Heart right ventricle (tissue), 16 donors: ENCODE measurements at regions not wholly inside any gene's neighbourhood (a gene's known extent, or its start where the extent isn't known, plus 50 kb on each side); places are given as distances from the start of the nearest gene placed in this dataset.

Experiments
- ATAC-seq, 8 donors: fragments of 200-7000 bp; cut with Tn5 transposase; one replicate each; pipeline ENCODE4 v1.9.1; 2020; ENCODE audit warnings: mild to moderate bottlenecking in 8 of 8, moderate library complexity in 8 of 8, moderate number of reproducible peaks in 1 of 8
- DNase-seq, 2 donors: peaks; one replicate each; pipeline ENCODE4 v3.0.0-alpha.2; 2020
- H3K27ac ChIP-seq, 10 donors: fragments of 200-600 bp; sonication (generic) in 2 of 10; one replicate each; pipeline versions ENCODE4 v1.5.0 to v1.8.0; 2020 to 2022; ENCODE audit warnings: mild to moderate bottlenecking in 3 of 10
- H3K27me3 ChIP-seq, 7 donors: fragments of 200-600 bp; one replicate each; pipeline ENCODE4 v1.8.0; 2021 to 2022; ENCODE audit warnings: mild to moderate bottlenecking in 2 of 7
- H3K36me3 ChIP-seq, 9 donors: fragments of 200-600 bp; sonication (generic) in 1 of 9; one replicate each; pipeline versions ENCODE4 v1.5.0 to v1.8.0; 2020 to 2022; ENCODE audit warnings: mild to moderate bottlenecking in 2 of 9
- H3K4me1 ChIP-seq, 9 donors: fragments of 200-600 bp; sonication (generic) in 1 of 9; one replicate each; pipeline versions ENCODE4 v1.5.0 to v1.8.0; 2020 to 2022; ENCODE audit warnings: mild to moderate bottlenecking in 4 of 9
- H3K4me3 ChIP-seq, 10 donors: fragments of 200-600 bp; sonication (generic) in 2 of 10; one replicate each; pipeline versions ENCODE4 v1.5.0 to v1.8.0; 2020 to 2022; ENCODE audit warnings: mild to moderate bottlenecking in 7 of 10, moderate library complexity in 2 of 10
- H3K9me3 ChIP-seq, 11 donors: fragments of 200-600 bp in 10 of 11; sonication (generic) in 2 of 11; one replicate each; pipeline versions ENCODE4 v1.5.0 to v1.8.0; 2013 to 2022; ENCODE audit warnings: mild to moderate bottlenecking in 2 of 11, control low read depth in 1 of 11, moderate library complexity in 1 of 11
- WGBS, 2 donors: extraction: QIAGEN DNeasy Blood & Tissue Kit; methylation state at CpG; one replicate each; pipeline ENCODE4 v1.1.7; 2013; ENCODE audit warnings: inconsistent platforms in 1 of 2; 5-methylcytosine and 5-hydroxymethylcytosine counted together
- intact Hi-C, 10 donors: fragments of 100-400 bp; cut with DNase I; formaldehyde crosslinking; loops; one replicate each; pipeline versions ENCODE4 v1.11.1 to v1.14.2; 2022
- TF ChIP-seq, protein P1 (sequence below), 9 donors: fragments of 200-600 bp; sonication (generic) in 2 of 9; IDR thresholded peaks; one replicate each; pipeline versions ENCODE4 v1.5.0 to v1.8.0; 2021 to 2022; ENCODE audit warnings: antibody characterized with exemption in 9 of 9, mild to moderate bottlenecking in 5 of 9, moderate library complexity in 1 of 9
- donor health status: Arrhythmogenic right ventricular cardiomyopathy.
- donor health status: ischemic (EF 13 %, LVEDD 7.1; RV severe dilation, severe dysfunction).
- donor health status: healthy with polysubstance abuse.
- donor health status: DM: no; HTN: yes; CAD: no.
- donor health status: DM: no; HTN: no; CAD: no.
- donor health status: ischemic (EF 25% LVEDD 6.9; RV normal size, moderate dysfunction).
- donor health status: ischemic (EF 25% LVEDD 5.7; RV mildly dilated, moderate dysfunction).
- donor health status: healthy.
- donor health status: DM: yes; HTN: yes; CAD: no.
- donor health status: Ischemic cardiomyopathy.
- donor health status: ischemic (EF 35%, LVEDD 5.7; RV mildly dilated, moderate dysfunction).
- donor health status: nonischemic (EF 11% LVEDD 7.7; RV severe dilation, severe dysfunction).
- donor health status: DM: yes; HTN: yes; CAD: no.
- donor health status: PGD.
- donor health status: ischemic (EF 29% LVEDD 5.4; RV normal size, mild dysfunction).
- donor health status: nonischemic (EF 23%, LVEDD 6.1; RV moderate dilation, normal function).

DNA sequence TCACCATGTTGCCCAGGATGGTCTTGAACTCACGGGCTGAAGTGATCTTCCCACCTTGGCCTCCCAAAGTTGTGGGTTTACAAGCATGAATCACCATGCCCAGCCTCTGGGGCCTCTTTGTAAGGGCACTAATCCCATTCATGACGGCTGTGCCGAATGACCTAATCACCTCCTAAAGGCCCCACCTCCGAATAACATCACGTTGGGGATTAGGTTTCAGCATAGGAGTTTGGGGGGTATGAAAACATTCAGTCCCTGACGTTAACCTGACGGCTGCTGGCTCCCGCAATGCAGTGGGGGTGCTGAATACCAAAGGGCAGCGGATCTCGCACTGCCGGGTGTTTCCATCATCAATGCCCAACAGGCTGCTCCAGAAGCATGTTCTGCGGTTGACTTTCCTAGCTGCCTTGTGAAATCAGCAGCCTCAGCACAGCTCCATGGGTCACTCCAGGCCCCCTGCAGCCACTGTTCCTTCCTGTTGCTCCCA, 120.8 kb upstream of the SEC14L1 start:
- intact Hi-C loops: loop anchor here in 1 of 10 donors (5.0 kb wide), 1 partner anchor 1253 kb away; the partner anchor contains the start of gene GALK1
- H3K27me3 ChIP-seq: peaks cover 0 to 11% (median 0%) of the 10 kb centered on the region in 7 donors
- H3K4me1 ChIP-seq: no peaks in the 10 kb centered on the region
- DNase-seq (no peak), ATAC-seq (no peak)
- H3K36me3 ChIP-seq: no peaks in the 10 kb centered on the region
- no peak overlapping the region for H3K27ac ChIP-seq
- WGBS, 2 donors: 54 to 63% methylated on average over 12 of the region's 12 CpGs
- TF ChIP-seq, protein P1, sequence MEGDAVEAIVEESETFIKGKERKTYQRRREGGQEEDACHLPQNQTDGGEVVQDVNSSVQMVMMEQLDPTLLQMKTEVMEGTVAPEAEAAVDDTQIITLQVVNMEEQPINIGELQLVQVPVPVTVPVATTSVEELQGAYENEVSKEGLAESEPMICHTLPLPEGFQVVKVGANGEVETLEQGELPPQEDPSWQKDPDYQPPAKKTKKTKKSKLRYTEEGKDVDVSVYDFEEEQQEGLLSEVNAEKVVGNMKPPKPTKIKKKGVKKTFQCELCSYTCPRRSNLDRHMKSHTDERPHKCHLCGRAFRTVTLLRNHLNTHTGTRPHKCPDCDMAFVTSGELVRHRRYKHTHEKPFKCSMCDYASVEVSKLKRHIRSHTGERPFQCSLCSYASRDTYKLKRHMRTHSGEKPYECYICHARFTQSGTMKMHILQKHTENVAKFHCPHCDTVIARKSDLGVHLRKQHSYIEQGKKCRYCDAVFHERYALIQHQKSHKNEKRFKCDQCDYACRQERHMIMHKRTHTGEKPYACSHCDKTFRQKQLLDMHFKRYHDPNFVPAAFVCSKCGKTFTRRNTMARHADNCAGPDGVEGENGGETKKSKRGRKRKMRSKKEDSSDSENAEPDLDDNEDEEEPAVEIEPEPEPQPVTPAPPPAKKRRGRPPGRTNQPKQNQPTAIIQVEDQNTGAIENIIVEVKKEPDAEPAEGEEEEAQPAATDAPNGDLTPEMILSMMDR (IDR thresholded peaks at IDR 0.05): no peak
- peaks cover 0 to 14% (median 0%) of the 10 kb centered on the region in 11 donors for H3K9me3 ChIP-seq
- no peak overlapping the region for H3K4me3 ChIP-seq

DNA sequence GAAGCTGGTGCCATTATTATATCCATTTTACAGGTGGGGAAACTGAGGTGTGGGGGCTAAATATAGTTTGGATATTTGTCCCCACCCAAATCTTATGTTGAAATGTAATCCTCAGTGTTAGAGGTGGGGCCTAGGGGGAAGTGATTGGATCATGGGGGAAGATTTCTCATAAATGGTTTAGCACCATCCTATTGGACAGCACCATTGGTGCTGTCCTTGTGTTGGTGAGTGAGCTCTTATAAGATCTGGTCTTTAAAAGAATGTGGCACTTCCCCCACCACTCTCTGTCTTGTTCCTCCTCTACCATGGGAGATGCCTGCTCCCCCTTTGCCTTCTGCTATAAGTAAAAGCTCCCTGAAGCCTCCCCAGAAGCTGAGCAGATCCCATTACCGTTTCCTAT, 119.8 kb upstream of the SEC14L1 start:
- ATAC-seq: no peak
- Histone ChIP-seq H3K27ac (no peak overlapping the region), H3K36me3 (no peaks in the 10 kb centered on the region), H3K4me3 (no peak overlapping the region), H3K9me3 (peaks cover 0 to 14% (median 0%) of the 10 kb centered on the region in 11 donors), H3K4me1 (no peaks in the 10 kb centered on the region), H3K27me3 (peaks cover 0 to 11% (median 0%) of the 10 kb centered on the region in 7 donors)
- no peak for DNase-seq
- TF ChIP-seq, protein P1 (IDR thresholded peaks at IDR 0.05): no peak
- intact Hi-C loops: loop anchor here in 1 of 10 donors (5.0 kb wide), 1 partner anchor 1254 kb away; the partner anchor contains the start of gene GALK1
- WGBS, 2 donors: 66 to 68% methylated on average over 1 of the region's 1 CpG

DNA sequence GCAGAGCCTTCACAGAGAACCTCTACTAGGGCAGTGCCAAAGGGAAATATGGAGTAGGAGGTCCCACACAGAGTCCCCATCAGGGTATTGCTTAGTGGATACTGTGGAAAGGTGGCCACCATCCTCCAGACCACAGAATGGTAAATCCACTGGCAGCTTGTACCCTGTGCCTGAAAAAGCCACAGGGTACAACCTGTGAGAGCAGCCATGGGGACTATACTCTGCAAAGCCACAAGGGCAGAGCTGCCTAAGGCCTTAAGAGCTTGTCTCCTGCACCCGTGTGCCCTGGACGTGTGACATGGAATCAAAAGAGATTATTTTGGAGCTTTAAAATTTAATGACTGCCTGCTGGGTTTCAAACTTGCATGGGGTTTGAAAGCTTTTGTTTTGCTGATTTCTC, 118.0 kb upstream of the SEC14L1 start:
- H3K9me3 ChIP-seq: peaks cover 0 to 24% (median 5%) of the 10 kb centered on the region in 11 donors
- H3K36me3 ChIP-seq: no peaks in the 10 kb centered on the region
- H3K4me1 ChIP-seq: no peaks in the 10 kb centered on the region
- WGBS, 2 donors: 58 to 62% methylated on average over 2 of the region's 2 CpGs
- DNase-seq (no peak), ATAC-seq (no peak)
- H3K27ac ChIP-seq: no peak overlapping the region
- intact Hi-C loops: loop anchor here in 1 of 10 donors (5.0 kb wide), 1 partner anchor 1255 kb away; the partner anchor contains the start of gene GALK1
- peaks cover 0 to 6% (median 0%) of the 10 kb centered on the region in 7 donors for H3K27me3 ChIP-seq
- H3K4me3 ChIP-seq: no peak overlapping the region
- TF ChIP-seq, protein P1 (IDR thresholded peaks at IDR 0.05): no peak

DNA sequence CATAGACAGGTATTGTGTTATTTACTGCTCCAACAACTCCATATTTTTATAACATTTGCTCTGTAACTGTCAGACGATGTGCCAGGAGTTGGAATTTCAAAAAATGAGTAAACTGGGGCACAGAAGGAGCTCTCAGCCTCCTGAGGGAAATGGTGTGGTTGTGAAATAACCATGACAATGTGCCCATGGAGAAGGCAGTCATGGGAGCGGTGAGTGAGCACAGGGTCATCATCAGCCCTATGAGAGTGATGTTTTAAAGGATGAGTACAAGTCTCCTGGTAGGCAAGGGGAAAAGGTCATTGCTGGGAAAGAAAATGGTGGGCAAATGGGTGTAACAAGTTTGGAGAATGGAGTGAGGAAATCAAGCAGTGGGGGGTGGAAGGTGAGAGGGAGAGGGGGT, 115.0 kb upstream of the SEC14L1 start:
- 68 to 74% methylated on average over 2 of the region's 2 CpGs for WGBS, 2 donors
- Histone ChIP-seq H3K27me3 (peaks cover 0 to 10% (median 0%) of the 10 kb centered on the region in 7 donors), H3K27ac (no peak overlapping the region), H3K36me3 (no peaks in the 10 kb centered on the region), H3K4me1 (no peaks in the 10 kb centered on the region), H3K9me3 (peaks cover 0 to 30% (median 5%) of the 10 kb centered on the region in 11 donors), H3K4me3 (no peak overlapping the region)
- intact Hi-C loops: no loop called here
- ATAC-seq (no peak), DNase-seq (no peak)
- TF ChIP-seq, protein P1 (IDR thresholded peaks at IDR 0.05): no peak
